Mesendoderm (in vitro differentiated cells): ENCODE measurements at regions not wholly inside any gene's neighbourhood (a gene's known extent, or its start where the extent isn't known, plus 50 kb on each side); places are given as distances from the start of the nearest gene placed in this dataset.

Source experiments
- DNase-seq: peaks from one replicate; pipeline ENCODE4 v3.0.0; 2013
- H2AK5ac ChIP-seq: 2 replicates; pipeline ENCODE4 v1.6.1; 2013; ENCODE audit warnings: low read length, inconsistent platforms
- H2BK120ac ChIP-seq: 2 replicates; pipeline ENCODE4 v1.6.1; 2013; ENCODE audit warnings: low read depth, mild to moderate bottlenecking, low read length, moderate library complexity, mixed read lengths
- H2BK15ac ChIP-seq: replicated peaks from 2 replicates; pipeline ENCODE4 v1.6.1; 2013; ENCODE audit warnings: low read depth, mild to moderate bottlenecking, moderate library complexity
- H2BK5ac ChIP-seq: 2 replicates; pipeline ENCODE4 v1.6.1; 2013; ENCODE audit warnings: low read length, inconsistent platforms
- H3K18ac ChIP-seq: 2 replicates; pipeline ENCODE4 v1.6.1; 2013; ENCODE audit warnings: mild to moderate bottlenecking, low read length, mixed read lengths
- H3K23ac ChIP-seq: one replicate; pipeline ENCODE4 v1.6.1; 2013; ENCODE audit warnings: low read length
- H3K27ac ChIP-seq: 2 replicates; pipeline ENCODE4 v1.5.1; 2013; ENCODE audit warnings: low read depth, mild to moderate bottlenecking, inconsistent platforms, low read length, moderate library complexity
- H3K27me3 ChIP-seq: 2 replicates; pipeline ENCODE4 v1.6.1; 2013; ENCODE audit warnings: low read length, control low read depth, mild to moderate bottlenecking, inconsistent platforms; ENCODE audit not compliant: insufficient read depth, poor library complexity
- H3K36me3 ChIP-seq: 2 replicates; pipeline ENCODE4 v1.6.1; 2013; ENCODE audit warnings: low read length, inconsistent platforms; ENCODE audit not compliant: control insufficient read depth, insufficient read depth
- H3K4ac ChIP-seq: one replicate; pipeline ENCODE4 v1.6.1; 2013; ENCODE audit warnings: low read depth, mild to moderate bottlenecking, low read length, moderate library complexity
- H3K4me1 ChIP-seq: 2 replicates; pipeline ENCODE4 v1.6.1; 2013; ENCODE audit warnings: low read depth, low read length, inconsistent platforms; ENCODE audit not compliant: control insufficient read depth
- H3K4me2 ChIP-seq: 2 replicates; pipeline ENCODE4 v1.6.1; 2013; ENCODE audit warnings: low read length
- H3K4me3 ChIP-seq: 2 replicates; pipeline ENCODE4 v1.5.1; 2013; ENCODE audit warnings: mild to moderate bottlenecking, low read length
- H3K56ac ChIP-seq: one replicate; pipeline ENCODE4 v1.6.1; 2013; ENCODE audit warnings: low read length
- H3K79me1 ChIP-seq: 2 replicates; pipeline ENCODE4 v1.6.1; 2013; ENCODE audit warnings: low read length, inconsistent platforms
- H3K79me2 ChIP-seq: 2 replicates; pipeline ENCODE4 v1.6.1; 2013; ENCODE audit warnings: mild to moderate bottlenecking, low read length; ENCODE audit not compliant: control insufficient read depth, insufficient read depth
- H3K9ac ChIP-seq: 2 replicates; pipeline ENCODE4 v1.6.1; 2013; ENCODE audit warnings: low read length, inconsistent platforms
- H4K5ac ChIP-seq: one replicate; pipeline ENCODE4 v1.6.1; 2013; ENCODE audit warnings: low read length
- H4K8ac ChIP-seq: one replicate; pipeline ENCODE4 v1.6.1; 2013; ENCODE audit warnings: low read depth, mild to moderate bottlenecking, control low read depth, low read length, moderate library complexity
- WGBS: extraction: QIAGEN DNeasy Blood & Tissue Kit; methylation state at CpG from one replicate; pipeline ENCODE4 v1.1.7; 2013; ENCODE audit warnings: low lambda C conversion rate, missing lambda C conversion rate; ENCODE audit not compliant: insufficient coverage; ENCODE audit errors: extremely low coverage; 5-methylcytosine and 5-hydroxymethylcytosine counted together

DNA sequence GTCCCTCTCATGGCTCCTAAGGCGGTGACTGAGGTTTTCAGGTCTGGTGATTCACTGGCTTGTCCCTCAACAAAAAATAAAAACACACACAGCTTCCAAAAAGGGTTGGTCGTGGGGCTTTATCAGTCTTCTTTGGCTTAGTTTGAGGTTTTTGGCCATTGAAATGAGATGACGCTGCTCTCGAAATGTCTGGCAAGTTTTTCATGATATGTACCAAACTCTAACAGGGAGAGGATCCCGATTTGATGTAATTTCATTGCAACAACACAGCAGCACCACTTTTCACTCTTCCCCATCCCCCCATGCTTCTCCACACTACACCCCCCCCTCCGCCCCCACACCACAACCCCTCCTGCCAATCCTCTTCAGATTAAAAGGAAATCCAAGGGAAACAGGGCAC is 187.1 kb upstream of the NFIA start:
- no peaks in the 10 kb centered on the region for H3K79me2 ChIP-seq
- no peak overlapping the region for H3K23ac ChIP-seq
- peak overlapping the region; percentile 84 for H3K18ac ChIP-seq
- no peaks in the 10 kb centered on the region for H3K4me1 ChIP-seq
- H2AK5ac ChIP-seq = no peak overlapping the region
- H3K27me3 ChIP-seq = no peaks in the 10 kb centered on the region
- H2BK5ac ChIP-seq = no peak overlapping the region
- H3K9ac ChIP-seq = no peak overlapping the region
- no peak overlapping the region for H3K4me2 ChIP-seq
- peak overlapping the region; percentile 82 for H2BK120ac ChIP-seq
- no peaks in the 10 kb centered on the region for H3K79me1 ChIP-seq
- H3K36me3 ChIP-seq = no peaks in the 10 kb centered on the region
- whole genome bisulfite sequencing = no CpG with 5 or more reads among the region's 6 CpGs
- H3K56ac ChIP-seq = no peak overlapping the region
- H4K8ac ChIP-seq = peak overlapping the region; percentile 65
- DNase-seq = no peak
- no peak overlapping the region for H3K4me3 ChIP-seq
- H3K4ac ChIP-seq = no peak overlapping the region
- H2BK15ac ChIP-seq = no peak overlapping the region
- H4K5ac ChIP-seq = no peak overlapping the region
- no peak overlapping the region for H3K27ac ChIP-seq

DNA sequence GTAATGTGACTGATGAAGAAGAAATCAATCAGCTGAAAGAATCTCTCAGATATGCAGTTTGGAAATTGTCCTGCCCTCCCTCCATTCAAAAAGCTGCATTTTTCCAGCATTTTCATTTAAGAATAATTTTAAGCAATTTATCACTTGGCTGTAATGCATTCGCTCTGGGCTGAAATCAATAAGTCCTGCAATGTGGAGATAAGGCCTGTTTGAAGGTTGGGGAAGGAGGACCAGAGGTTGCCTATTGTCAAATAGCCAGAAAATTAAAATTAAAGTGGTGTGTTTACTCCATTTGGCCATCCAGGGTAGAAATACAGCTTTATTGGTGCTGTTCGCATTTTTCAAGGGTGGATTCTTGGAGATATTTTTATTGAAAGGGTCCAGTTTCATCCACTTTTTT is 187.6 kb upstream of the NFIA start:
- no peaks in the 10 kb centered on the region for H3K79me1 ChIP-seq
- H4K8ac ChIP-seq = no peak overlapping the region
- H2BK120ac ChIP-seq = no peak overlapping the region
- no peaks in the 10 kb centered on the region for H3K4me1 ChIP-seq
- H2BK5ac ChIP-seq = no peak overlapping the region
- H3K4me2 ChIP-seq = no peak overlapping the region
- no peak overlapping the region for H3K23ac ChIP-seq
- no peak overlapping the region for H4K5ac ChIP-seq
- no peak overlapping the region for H3K9ac ChIP-seq
- no peak overlapping the region for H3K4ac ChIP-seq
- H2BK15ac ChIP-seq = no peak overlapping the region
- H3K79me2 ChIP-seq = no peaks in the 10 kb centered on the region
- no peak overlapping the region for H3K56ac ChIP-seq
- H3K4me3 ChIP-seq = no peak overlapping the region
- H3K27me3 ChIP-seq = no peaks in the 10 kb centered on the region
- DNase-seq = no peak
- H3K36me3 ChIP-seq = no peaks in the 10 kb centered on the region
- peak overlapping the region; percentile 75 for H3K18ac ChIP-seq
- WGBS = no CpG with 5 or more reads among the region's 2 CpGs
- peak overlapping the region; percentile 33 for H2AK5ac ChIP-seq
- no peak overlapping the region for H3K27ac ChIP-seq

DNA sequence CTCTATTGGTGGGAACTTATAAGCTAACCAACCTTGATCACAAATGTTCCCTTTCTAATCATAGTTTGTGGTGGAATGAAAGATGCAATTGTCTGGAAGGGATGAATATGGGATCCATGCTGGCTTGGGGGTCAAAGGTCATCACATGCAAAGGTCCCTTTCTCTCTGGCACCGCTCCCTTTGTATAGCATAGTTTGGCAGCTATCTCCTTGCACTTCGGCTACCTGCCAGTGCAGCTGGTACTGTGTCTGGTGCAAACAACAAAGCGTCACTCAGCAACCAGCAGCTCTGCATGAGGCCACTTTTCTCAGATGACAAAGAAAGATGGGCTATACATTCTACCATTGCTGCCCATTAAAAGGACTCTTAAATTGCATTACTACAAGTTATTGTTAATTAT is 188.2 kb upstream of the NFIA start:
- H3K4me3 ChIP-seq = no peak overlapping the region
- H2BK120ac ChIP-seq = no peak overlapping the region
- no peak overlapping the region for H2BK15ac ChIP-seq
- no peak overlapping the region for H3K27ac ChIP-seq
- no CpG with 5 or more reads among the region's 3 CpGs for WGBS
- H3K36me3 ChIP-seq = no peaks in the 10 kb centered on the region
- H4K5ac ChIP-seq = no peak overlapping the region
- H2BK5ac ChIP-seq = no peak overlapping the region
- no peak overlapping the region for H3K56ac ChIP-seq
- H3K79me1 ChIP-seq = no peaks in the 10 kb centered on the region
- H3K79me2 ChIP-seq = no peaks in the 10 kb centered on the region
- DNase-seq = no peak
- H3K9ac ChIP-seq = no peak overlapping the region
- H3K23ac ChIP-seq = no peak overlapping the region
- H3K18ac ChIP-seq = no peak overlapping the region
- H2AK5ac ChIP-seq = no peak overlapping the region
- no peak overlapping the region for H4K8ac ChIP-seq
- no peak overlapping the region for H3K4ac ChIP-seq
- no peak overlapping the region for H3K4me2 ChIP-seq
- no peaks in the 10 kb centered on the region for H3K4me1 ChIP-seq
- H3K27me3 ChIP-seq = no peaks in the 10 kb centered on the region

DNA sequence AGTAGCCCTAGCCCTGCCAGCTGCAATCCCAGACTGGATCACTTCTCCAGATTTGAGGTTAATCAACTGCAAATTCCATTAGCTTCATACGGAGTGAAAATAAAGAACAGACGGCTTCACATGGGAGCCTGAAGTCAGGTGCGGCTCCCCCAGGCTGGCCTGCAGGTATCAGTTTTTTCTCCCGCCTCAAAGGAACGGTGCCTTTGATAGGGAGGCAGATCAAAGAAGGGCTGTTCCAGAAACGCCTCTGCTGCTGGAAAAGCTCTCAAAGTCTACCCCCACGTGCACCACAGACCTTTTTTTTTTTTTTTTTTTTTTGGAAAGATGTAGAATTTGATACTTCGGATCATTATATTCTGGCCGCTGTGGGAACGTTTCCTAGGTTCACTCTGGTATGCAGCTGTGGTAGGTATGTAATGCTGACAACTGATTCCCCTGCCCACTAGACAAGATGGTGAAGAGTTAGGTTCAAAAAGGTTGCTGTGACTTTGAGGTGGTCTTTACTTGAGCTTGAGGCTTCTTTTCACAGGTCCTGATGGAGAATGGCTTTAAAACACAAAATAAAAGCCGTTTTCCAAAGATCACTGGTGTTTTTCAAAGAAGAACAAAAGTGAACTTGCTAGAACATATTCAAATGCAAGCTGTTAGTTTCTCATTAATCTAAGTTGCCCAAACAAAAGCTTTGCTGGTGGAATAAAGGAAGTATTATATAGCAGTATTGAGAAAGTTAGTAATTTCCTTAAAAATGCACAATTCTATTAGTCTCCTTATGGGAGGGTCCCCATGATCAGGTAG is 189.0 kb upstream of the NFIA start:
- no peaks in the 10 kb centered on the region for H3K4me1 ChIP-seq
- H3K9ac ChIP-seq = no peak overlapping the region
- no CpG with 5 or more reads among the region's 11 CpGs for WGBS
- H3K4me3 ChIP-seq = no peak overlapping the region
- no peaks in the 10 kb centered on the region for H3K79me1 ChIP-seq
- peak overlapping the region; percentile 80 for H3K18ac ChIP-seq
- no peak overlapping the region for H3K27ac ChIP-seq
- H3K4ac ChIP-seq = no peak overlapping the region
- no peak for DNase-seq
- H2BK120ac ChIP-seq = peak overlapping the region; percentile 78
- H2AK5ac ChIP-seq = no peak overlapping the region
- H3K79me2 ChIP-seq = no peaks in the 10 kb centered on the region
- no peaks in the 10 kb centered on the region for H3K27me3 ChIP-seq
- peak overlapping the region; percentile 96 for H2BK15ac ChIP-seq
- no peak overlapping the region for H2BK5ac ChIP-seq
- H4K5ac ChIP-seq = no peak overlapping the region
- no peak overlapping the region for H4K8ac ChIP-seq
- no peak overlapping the region for H3K23ac ChIP-seq
- H3K56ac ChIP-seq = peak overlapping the region; percentile 6
- H3K4me2 ChIP-seq = no peak overlapping the region
- H3K36me3 ChIP-seq = no peaks in the 10 kb centered on the region

DNA sequence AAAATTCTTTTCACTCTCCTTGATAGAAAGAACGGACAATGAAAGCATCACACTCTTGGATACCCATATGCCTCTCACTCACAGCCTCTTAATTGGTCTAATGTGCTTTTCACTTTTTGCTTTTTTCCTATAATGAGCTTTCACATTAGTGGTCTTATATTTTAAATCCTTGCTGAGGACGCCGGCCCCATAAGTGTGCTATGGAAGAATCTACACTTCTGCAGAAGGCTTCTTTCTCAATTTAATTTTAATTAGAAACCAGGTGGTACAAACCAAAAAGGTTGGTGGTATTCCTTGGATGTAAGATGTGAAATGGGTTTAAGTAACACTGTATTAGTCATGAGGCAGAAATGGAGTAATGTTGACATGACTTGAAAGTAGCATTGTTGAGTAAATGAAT is 190.6 kb upstream of the NFIA start:
- no CpG with 5 or more reads among the region's 3 CpGs for WGBS
- no peak overlapping the region for H2AK5ac ChIP-seq
- no peak overlapping the region for H3K56ac ChIP-seq
- H3K9ac ChIP-seq = no peak overlapping the region
- no peak overlapping the region for H2BK15ac ChIP-seq
- no peak overlapping the region for H4K8ac ChIP-seq
- H3K27ac ChIP-seq = no peak overlapping the region
- H3K4ac ChIP-seq = no peak overlapping the region
- no peak overlapping the region for H2BK120ac ChIP-seq
- no peaks in the 10 kb centered on the region for H3K36me3 ChIP-seq
- H3K4me2 ChIP-seq = no peak overlapping the region
- H3K4me1 ChIP-seq = peaks cover 2% of the 10 kb centered on the region
- H3K27me3 ChIP-seq = no peaks in the 10 kb centered on the region
- H3K18ac ChIP-seq = no peak overlapping the region
- no peak overlapping the region for H3K4me3 ChIP-seq
- H2BK5ac ChIP-seq = no peak overlapping the region
- DNase-seq = no peak
- H3K79me2 ChIP-seq = no peaks in the 10 kb centered on the region
- H3K23ac ChIP-seq = no peak overlapping the region
- no peak overlapping the region for H4K5ac ChIP-seq
- no peaks in the 10 kb centered on the region for H3K79me1 ChIP-seq

DNA sequence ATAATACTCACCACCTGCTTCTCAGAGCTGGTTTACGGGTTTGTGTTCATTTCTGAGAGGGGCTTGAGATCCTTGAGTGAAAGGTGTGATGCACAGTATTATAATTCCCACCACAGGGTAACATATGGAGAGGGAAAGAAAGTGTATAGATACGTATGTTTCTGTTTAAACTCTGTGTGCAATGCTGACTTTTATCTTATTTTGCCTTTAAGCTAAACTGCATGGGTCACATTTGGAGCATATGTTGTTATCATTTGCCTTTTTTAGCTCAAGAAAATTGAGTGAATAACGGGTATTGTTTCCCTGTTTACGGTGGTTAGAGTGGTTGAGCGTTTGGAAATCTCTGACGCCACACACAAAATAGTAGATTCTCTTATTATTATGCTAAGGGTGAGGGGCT is 191.1 kb upstream of the NFIA start:
- H3K79me1 ChIP-seq = no peaks in the 10 kb centered on the region
- no peak overlapping the region for H3K4me3 ChIP-seq
- no peak overlapping the region for H3K56ac ChIP-seq
- peaks cover 2% of the 10 kb centered on the region for H3K4me1 ChIP-seq
- H3K18ac ChIP-seq = no peak overlapping the region
- peak overlapping the region; percentile 74 for H2BK15ac ChIP-seq
- H2BK120ac ChIP-seq = no peak overlapping the region
- no peak overlapping the region for H3K4me2 ChIP-seq
- H3K27ac ChIP-seq = no peak overlapping the region
- H2BK5ac ChIP-seq = no peak overlapping the region
- H3K9ac ChIP-seq = no peak overlapping the region
- H3K27me3 ChIP-seq = no peaks in the 10 kb centered on the region
- no peak overlapping the region for H2AK5ac ChIP-seq
- no peak overlapping the region for H3K23ac ChIP-seq
- H3K79me2 ChIP-seq = no peaks in the 10 kb centered on the region
- WGBS = no CpG with 5 or more reads among the region's 6 CpGs
- H4K8ac ChIP-seq = no peak overlapping the region
- DNase-seq = no peak
- H3K36me3 ChIP-seq = no peaks in the 10 kb centered on the region
- no peak overlapping the region for H3K4ac ChIP-seq
- H4K5ac ChIP-seq = no peak overlapping the region
